GM23338 (cell line): ENCODE measurements at regions not wholly inside any gene's neighbourhood (a gene's known extent, or its start where the extent isn't known, plus 50 kb on each side); places are given as distances from the start of the nearest gene placed in this dataset.
A peak's percentile ranks its signal among the peaks of the same experiment; 100 is the strongest.

Experiments used
- ATAC-seq: fragments of 200-7000 bp; cut with Tn5 transposase; 3 replicates; pipeline ENCODE4 v1.9.1; 2020
- DNase-seq: peaks from one replicate; pipeline ENCODE4 v3.0.0-alpha.2; 2015; ENCODE audit warnings: low spot score
- H2AFZ ChIP-seq: fragments of 200-600 bp; sonication (generic); 2 replicates; pipeline ENCODE4 v1.8.0; 2016; ENCODE audit warnings: antibody characterized with exemption, mild to moderate bottlenecking, moderate library complexity
- H3F3A ChIP-seq: fragments of 200-600 bp; sonication (generic); replicated peaks from 2 replicates; pipeline ENCODE4 v1.8.0; 2017; ENCODE audit warnings: antibody characterized with exemption, mixed run types, low read depth
- H3K27ac ChIP-seq: fragments of 200-600 bp; sonication (generic); 2 replicates; pipeline ENCODE4 v1.6.1; 2016; ENCODE audit warnings: low read depth
- H3K27me3 ChIP-seq: fragments of 200-600 bp; sonication (generic); 2 replicates; pipeline ENCODE4 v1.8.0; 2016; ENCODE audit warnings: mild to moderate bottlenecking, mixed run types, moderate library complexity; ENCODE audit not compliant: insufficient read depth
- H3K36me3 ChIP-seq: fragments of 200-600 bp; sonication (generic); 2 replicates; pipeline ENCODE4 v1.8.0; 2016; ENCODE audit warnings: mild to moderate bottlenecking; ENCODE audit not compliant: insufficient read depth
- H3K4me1 ChIP-seq: fragments of 200-600 bp; sonication (generic); 2 replicates; pipeline ENCODE4 v1.8.0; 2016; ENCODE audit warnings: mild to moderate bottlenecking, moderate library complexity; ENCODE audit not compliant: insufficient read depth
- H3K4me2 ChIP-seq: fragments of 200-600 bp; sonication (generic); 2 replicates; pipeline ENCODE4 v1.7.1; 2017; ENCODE audit warnings: mixed run types
- H3K4me3 ChIP-seq: fragments of 200-600 bp; sonication (generic); 2 replicates; pipeline ENCODE4 v1.6.1; 2016; ENCODE audit warnings: mixed run types
- H3K79me2 ChIP-seq: fragments of 200-600 bp; sonication (generic); replicated peaks from 2 replicates; pipeline ENCODE4 v1.8.0; 2017; ENCODE audit warnings: mild to moderate bottlenecking; ENCODE audit not compliant: insufficient read depth
- H3K9me2 ChIP-seq: fragments of 200-600 bp; sonication (generic); 2 replicates; pipeline ENCODE4 v1.8.0; 2017; ENCODE audit not compliant: insufficient read depth
- H4K20me1 ChIP-seq: fragments of 200-600 bp; sonication (generic); replicated peaks from 2 replicates; pipeline ENCODE4 v1.8.0; 2017; ENCODE audit warnings: mild to moderate bottlenecking; ENCODE audit not compliant: insufficient read depth
- H3K27ac Mint-ChIP-seq: 2 replicates; pipeline ENCODE4 v1.8.0; 2020; ENCODE audit warnings: inconsistent platforms, mild to moderate bottlenecking, moderate library complexity, mixed read lengths
- H3K27me3 Mint-ChIP-seq: 3 replicates; pipeline ENCODE4 v1.8.0; 2022; ENCODE audit warnings: low read depth, mild to moderate bottlenecking, moderate library complexity, mixed read lengths, inconsistent platforms; ENCODE audit not compliant: insufficient read depth, poor library complexity
- H3K36me3 Mint-ChIP-seq: 3 replicates; pipeline ENCODE4 v1.8.0; 2021; ENCODE audit warnings: low read depth, mild to moderate bottlenecking, inconsistent platforms, moderate library complexity, mixed read lengths
- H3K4me1 Mint-ChIP-seq: 3 replicates; pipeline ENCODE4 v1.8.0; 2020; ENCODE audit warnings: mild to moderate bottlenecking, inconsistent platforms, mixed read lengths
- H3K4me3 Mint-ChIP-seq: 3 replicates; pipeline ENCODE4 v1.8.0; 2021; ENCODE audit warnings: moderate library complexity, mild to moderate bottlenecking, inconsistent platforms, mixed read lengths
- H3K9me3 Mint-ChIP-seq: 3 replicates; pipeline ENCODE4 v1.8.0; 2020; ENCODE audit warnings: moderate library complexity, mild to moderate bottlenecking, inconsistent platforms, mixed read lengths
- CREB1 ChIP-seq: fragments of 250-450 bp; sonication (Bioruptor Pico); IDR thresholded peaks from 2 replicates; pipeline ENCODE4 v1.5.0; 2020; ENCODE audit warnings: low read depth, mild to moderate bottlenecking, moderate library complexity
- EZH2phosphoT487 ChIP-seq: fragments of 200-600 bp; sonication (generic); IDR thresholded peaks from one replicate; pipeline ENCODE4 v1.8.1; 2018; ENCODE audit warnings: antibody characterized with exemption; ENCODE audit not compliant: unreplicated experiment
- JUNB ChIP-seq: IDR thresholded peaks from one replicate; pipeline ENCODE4 v1.6.1; 2016; ENCODE audit warnings: antibody characterized with exemption; ENCODE audit not compliant: unreplicated experiment
- NANOG ChIP-seq: IDR thresholded peaks from 2 replicates; pipeline ENCODE4 v1.6.1; 2016; ENCODE audit warnings: antibody characterized with exemption, borderline replicate concordance
- POLR2AphosphoS5 ChIP-seq: IDR thresholded peaks from 2 replicates; pipeline ENCODE4 v1.6.1; 2016; ENCODE audit warnings: antibody characterized with exemption, low read depth
- STAT1 ChIP-seq: IDR thresholded peaks from one replicate; pipeline ENCODE4 v1.6.1; 2016; ENCODE audit warnings: antibody characterized with exemption; ENCODE audit not compliant: unreplicated experiment
- ZNF114 ChIP-seq: fragments of 250-450 bp; sonication (Bioruptor Pico); IDR thresholded peaks from 2 replicates; pipeline ENCODE4 v1.5.0; 2020; ENCODE audit warnings: mild to moderate bottlenecking, moderate library complexity
- ZNF331 ChIP-seq: fragments of 250-450 bp; sonication (Bioruptor Pico); IDR thresholded peaks from 2 replicates; pipeline ENCODE4 v1.5.0; 2020; ENCODE audit warnings: low read depth, mild to moderate bottlenecking, moderate library complexity
- TF ChIP-seq, protein P1 (sequence below): fragments of 250-450 bp; sonication (Bioruptor Pico); IDR thresholded peaks from 2 replicates; pipeline ENCODE4 v1.5.0; 2020; ENCODE audit warnings: mild to moderate bottlenecking, moderate library complexity
- TF ChIP-seq, protein P2 (sequence below): IDR thresholded peaks from 2 replicates; pipeline ENCODE4 v1.6.1; 2016; ENCODE audit warnings: antibody characterized with exemption
- TF ChIP-seq, protein P3 (sequence below): IDR thresholded peaks from one replicate; pipeline ENCODE4 v1.6.1; 2018; ENCODE audit warnings: antibody characterized with exemption; ENCODE audit not compliant: unreplicated experiment

DNA sequence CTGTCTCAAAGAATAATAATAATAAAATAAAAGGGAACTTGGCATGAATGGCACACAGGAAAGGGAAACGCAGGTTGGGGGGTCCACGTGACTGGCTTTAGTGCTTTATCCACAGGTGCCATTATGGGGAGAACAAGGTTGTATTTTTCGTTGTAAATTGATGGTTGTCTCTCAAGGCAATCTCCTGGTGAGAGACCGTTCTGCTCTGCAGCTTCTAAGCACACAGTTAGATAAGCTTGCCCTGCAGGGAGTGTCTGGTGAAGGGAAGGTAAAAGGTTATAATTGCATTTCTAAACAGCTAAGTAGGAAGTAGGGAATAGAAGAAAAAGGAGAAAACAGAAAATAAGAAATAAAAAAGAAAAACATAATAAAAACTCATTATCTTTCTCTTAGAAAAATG lies 69.1 kb upstream of the CPSF6 start (continued):
- TF ChIP-seq, protein P1, sequence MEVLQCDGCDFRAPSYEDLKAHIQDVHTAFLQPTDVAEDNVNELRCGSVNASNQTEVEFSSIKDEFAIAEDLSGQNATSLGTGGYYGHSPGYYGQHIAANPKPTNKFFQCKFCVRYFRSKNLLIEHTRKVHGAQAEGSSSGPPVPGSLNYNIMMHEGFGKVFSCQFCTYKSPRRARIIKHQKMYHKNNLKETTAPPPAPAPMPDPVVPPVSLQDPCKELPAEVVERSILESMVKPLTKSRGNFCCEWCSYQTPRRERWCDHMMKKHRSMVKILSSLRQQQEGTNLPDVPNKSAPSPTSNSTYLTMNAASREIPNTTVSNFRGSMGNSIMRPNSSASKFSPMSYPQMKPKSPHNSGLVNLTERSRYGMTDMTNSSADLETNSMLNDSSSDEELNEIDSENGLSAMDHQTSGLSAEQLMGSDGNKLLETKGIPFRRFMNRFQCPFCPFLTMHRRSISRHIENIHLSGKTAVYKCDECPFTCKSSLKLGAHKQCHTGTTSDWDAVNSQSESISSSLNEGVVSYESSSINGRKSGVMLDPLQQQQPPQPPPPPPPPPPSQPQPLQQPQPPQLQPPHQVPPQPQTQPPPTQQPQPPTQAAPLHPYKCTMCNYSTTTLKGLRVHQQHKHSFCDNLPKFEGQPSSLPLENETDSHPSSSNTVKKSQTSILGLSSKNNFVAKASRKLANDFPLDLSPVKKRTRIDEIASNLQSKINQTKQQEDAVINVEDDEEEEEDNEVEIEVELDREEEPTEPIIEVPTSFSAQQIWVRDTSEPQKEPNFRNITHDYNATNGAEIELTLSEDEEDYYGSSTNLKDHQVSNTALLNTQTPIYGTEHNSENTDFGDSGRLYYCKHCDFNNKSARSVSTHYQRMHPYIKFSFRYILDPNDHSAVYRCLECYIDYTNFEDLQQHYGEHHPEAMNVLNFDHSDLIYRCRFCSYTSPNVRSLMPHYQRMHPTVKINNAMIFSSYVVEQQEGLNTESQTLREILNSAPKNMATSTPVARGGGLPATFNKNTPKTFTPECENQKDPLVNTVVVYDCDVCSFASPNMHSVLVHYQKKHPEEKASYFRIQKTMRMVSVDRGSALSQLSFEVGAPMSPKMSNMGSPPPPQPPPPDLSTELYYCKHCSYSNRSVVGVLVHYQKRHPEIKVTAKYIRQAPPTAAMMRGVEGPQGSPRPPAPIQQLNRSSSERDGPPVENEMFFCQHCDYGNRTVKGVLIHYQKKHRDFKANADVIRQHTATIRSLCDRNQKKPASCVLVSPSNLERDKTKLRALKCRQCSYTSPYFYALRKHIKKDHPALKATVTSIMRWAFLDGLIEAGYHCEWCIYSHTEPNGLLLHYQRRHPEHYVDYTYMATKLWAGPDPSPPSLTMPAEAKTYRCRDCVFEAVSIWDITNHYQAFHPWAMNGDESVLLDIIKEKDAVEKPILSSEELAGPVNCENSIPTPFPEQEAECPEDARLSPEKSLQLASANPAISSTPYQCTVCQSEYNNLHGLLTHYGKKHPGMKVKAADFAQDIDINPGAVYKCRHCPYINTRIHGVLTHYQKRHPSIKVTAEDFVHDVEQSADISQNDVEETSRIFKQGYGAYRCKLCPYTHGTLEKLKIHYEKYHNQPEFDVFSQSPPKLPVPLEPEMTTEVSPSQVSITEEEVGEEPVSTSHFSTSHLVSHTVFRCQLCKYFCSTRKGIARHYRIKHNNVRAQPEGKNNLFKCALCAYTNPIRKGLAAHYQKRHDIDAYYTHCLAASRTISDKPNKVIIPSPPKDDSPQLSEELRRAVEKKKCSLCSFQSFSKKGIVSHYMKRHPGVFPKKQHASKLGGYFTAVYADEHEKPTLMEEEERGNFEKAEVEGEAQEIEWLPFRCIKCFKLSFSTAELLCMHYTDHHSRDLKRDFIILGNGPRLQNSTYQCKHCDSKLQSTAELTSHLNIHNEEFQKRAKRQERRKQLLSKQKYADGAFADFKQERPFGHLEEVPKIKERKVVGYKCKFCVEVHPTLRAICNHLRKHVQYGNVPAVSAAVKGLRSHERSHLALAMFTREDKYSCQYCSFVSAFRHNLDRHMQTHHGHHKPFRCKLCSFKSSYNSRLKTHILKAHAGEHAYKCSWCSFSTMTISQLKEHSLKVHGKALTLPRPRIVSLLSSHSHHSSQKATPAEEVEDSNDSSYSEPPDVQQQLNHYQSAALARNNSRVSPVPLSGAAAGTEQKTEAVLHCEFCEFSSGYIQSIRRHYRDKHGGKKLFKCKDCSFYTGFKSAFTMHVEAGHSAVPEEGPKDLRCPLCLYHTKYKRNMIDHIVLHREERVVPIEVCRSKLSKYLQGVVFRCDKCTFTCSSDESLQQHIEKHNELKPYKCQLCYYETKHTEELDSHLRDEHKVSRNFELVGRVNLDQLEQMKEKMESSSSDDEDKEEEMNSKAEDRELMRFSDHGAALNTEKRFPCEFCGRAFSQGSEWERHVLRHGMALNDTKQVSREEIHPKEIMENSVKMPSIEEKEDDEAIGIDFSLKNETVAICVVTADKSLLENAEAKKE (CRISPR knock-in tag): no peak
- TF ChIP-seq EZH2phosphoT487 (no peak), CREB1 (no peak), NANOG (no peak), STAT1 (no peak), ZNF114 (CRISPR knock-in tag) (no peak), POLR2AphosphoS5 (no peak)
- TF ChIP-seq, protein P2, sequence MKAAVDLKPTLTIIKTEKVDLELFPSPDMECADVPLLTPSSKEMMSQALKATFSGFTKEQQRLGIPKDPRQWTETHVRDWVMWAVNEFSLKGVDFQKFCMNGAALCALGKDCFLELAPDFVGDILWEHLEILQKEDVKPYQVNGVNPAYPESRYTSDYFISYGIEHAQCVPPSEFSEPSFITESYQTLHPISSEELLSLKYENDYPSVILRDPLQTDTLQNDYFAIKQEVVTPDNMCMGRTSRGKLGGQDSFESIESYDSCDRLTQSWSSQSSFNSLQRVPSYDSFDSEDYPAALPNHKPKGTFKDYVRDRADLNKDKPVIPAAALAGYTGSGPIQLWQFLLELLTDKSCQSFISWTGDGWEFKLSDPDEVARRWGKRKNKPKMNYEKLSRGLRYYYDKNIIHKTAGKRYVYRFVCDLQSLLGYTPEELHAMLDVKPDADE: no peak

DNA sequence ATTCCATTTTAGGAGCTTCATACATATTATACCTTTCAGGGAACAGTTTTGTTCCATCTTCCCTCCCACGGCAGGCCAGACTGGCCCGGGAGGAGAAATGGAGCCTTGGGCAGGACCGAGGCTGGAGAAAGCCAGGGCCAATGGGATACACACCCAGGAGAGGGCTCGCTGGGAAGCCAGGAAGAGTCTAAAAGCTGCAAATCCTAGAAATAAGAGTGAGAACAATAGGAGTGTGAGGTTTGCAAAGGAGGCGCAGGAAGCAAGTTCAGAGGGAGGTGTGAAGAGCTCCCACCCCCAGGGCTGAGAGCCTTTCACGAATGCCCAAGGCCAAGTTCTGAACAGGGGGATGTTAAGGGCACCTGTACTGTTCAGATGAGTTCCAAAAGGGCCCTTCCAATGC lies 67.5 kb upstream of the CPSF6 start:
- no peaks in the 10 kb centered on the region for H3K27me3 ChIP-seq
- H2AFZ ChIP-seq: peak overlapping the region; percentile 92
- H3K27ac ChIP-seq: no peak overlapping the region
- H3F3A ChIP-seq: no peaks in the 10 kb centered on the region; the same call in 1 of the 2 replicates
- Mint-ChIP-seq H3K4me3 (no peak overlapping the region), H3K4me1 (peaks cover 23% of the 10 kb centered on the region), H3K9me3 (no peaks in the 10 kb centered on the region; the same call in 2 of the 3 replicates), H3K27me3 (peaks cover 12% of the 10 kb centered on the region), H3K27ac (no peak overlapping the region), H3K36me3 (no peaks in the 10 kb centered on the region)
- no peak for ATAC-seq
- no peaks in the 10 kb centered on the region for H4K20me1 ChIP-seq
- H3K36me3 ChIP-seq: no peaks in the 10 kb centered on the region; the same call in 1 of the 2 replicates
- H3K4me3 ChIP-seq: no peak overlapping the region
- H3K9me2 ChIP-seq: no peaks in the 10 kb centered on the region
- H3K4me2 ChIP-seq: no peak overlapping the region
- peaks cover 29% of the 10 kb centered on the region for H3K4me1 ChIP-seq
- no peak for DNase-seq
- H3K79me2 ChIP-seq: no peaks in the 10 kb centered on the region
- TF ChIP-seq NANOG: no peak
- no peak for TF ChIP-seq CREB1
- no peak for TF ChIP-seq ZNF331 (CRISPR knock-in tag)
- TF ChIP-seq STAT1: no peak
- no peak for TF ChIP-seq POLR2AphosphoS5
- no peak for TF ChIP-seq JUNB
- TF ChIP-seq ZNF114 (CRISPR knock-in tag): no peak
- TF ChIP-seq, protein P3, sequence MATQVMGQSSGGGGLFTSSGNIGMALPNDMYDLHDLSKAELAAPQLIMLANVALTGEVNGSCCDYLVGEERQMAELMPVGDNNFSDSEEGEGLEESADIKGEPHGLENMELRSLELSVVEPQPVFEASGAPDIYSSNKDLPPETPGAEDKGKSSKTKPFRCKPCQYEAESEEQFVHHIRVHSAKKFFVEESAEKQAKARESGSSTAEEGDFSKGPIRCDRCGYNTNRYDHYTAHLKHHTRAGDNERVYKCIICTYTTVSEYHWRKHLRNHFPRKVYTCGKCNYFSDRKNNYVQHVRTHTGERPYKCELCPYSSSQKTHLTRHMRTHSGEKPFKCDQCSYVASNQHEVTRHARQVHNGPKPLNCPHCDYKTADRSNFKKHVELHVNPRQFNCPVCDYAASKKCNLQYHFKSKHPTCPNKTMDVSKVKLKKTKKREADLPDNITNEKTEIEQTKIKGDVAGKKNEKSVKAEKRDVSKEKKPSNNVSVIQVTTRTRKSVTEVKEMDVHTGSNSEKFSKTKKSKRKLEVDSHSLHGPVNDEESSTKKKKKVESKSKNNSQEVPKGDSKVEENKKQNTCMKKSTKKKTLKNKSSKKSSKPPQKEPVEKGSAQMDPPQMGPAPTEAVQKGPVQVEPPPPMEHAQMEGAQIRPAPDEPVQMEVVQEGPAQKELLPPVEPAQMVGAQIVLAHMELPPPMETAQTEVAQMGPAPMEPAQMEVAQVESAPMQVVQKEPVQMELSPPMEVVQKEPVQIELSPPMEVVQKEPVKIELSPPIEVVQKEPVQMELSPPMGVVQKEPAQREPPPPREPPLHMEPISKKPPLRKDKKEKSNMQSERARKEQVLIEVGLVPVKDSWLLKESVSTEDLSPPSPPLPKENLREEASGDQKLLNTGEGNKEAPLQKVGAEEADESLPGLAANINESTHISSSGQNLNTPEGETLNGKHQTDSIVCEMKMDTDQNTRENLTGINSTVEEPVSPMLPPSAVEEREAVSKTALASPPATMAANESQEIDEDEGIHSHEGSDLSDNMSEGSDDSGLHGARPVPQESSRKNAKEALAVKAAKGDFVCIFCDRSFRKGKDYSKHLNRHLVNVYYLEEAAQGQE: no peak
